DMS53 treated with DMSO at 0.1 percent for 48 hours (cell line): ENCODE measurements at regions not wholly inside any gene's neighbourhood (a gene's known extent, or its start where the extent isn't known, plus 50 kb on each side); places are given as distances from the start of the nearest gene placed in this dataset.
A peak's percentile ranks its signal among the peaks of the same experiment; 100 is the strongest.

Source experiments
- DNase-seq: peaks from one replicate; lab custom pipeline; 2025; ENCODE audit not compliant: unreplicated experiment; lab: John Stamatoyannopoulos, UW

- no peak for DNase-seq
Measured at GRCh38 chr3:31444220-31445142, 88.2 kb upstream of the STT3B start.

- no peak for DNase-seq
Measured at GRCh38 chr3:31445701-31446100, 87.0 kb upstream of the STT3B start.

- DNase-seq = peak; percentile 5
Measured at GRCh38 chr3:31448035-31448881, 84.5 kb upstream of the STT3B start.

- no peak for DNase-seq
Measured at GRCh38 chr3:31448882-31449243, 83.9 kb upstream of the STT3B start.

- DNase-seq = no peak
Measured at GRCh38 chr3:31449318-31449717, 83.4 kb upstream of the STT3B start.

- no peak for DNase-seq
Measured at GRCh38 chr3:31450345-31450744, 82.4 kb upstream of the STT3B start.

- DNase-seq = no peak
Measured at GRCh38 chr3:31452495-31453106, 80.1 kb upstream of the STT3B start.

- DNase-seq = no peak
Measured at GRCh38 chr3:31453430-31453829, 79.3 kb upstream of the STT3B start.

- no peak for DNase-seq
Measured at GRCh38 chr3:31455524-31455923, 77.2 kb upstream of the STT3B start.

GRCh38 chr3:31456373-31456772 is 76.4 kb upstream of the STT3B start:
- no peak for DNase-seq

GRCh38 chr3:31461426-31461825 is 71.3 kb upstream of the STT3B start:
- no peak for DNase-seq

GRCh38 chr3:31462050-31462569 is 70.6 kb upstream of the STT3B start:
- DNase-seq = no peak

GRCh38 chr3:31465999-31466398 is 66.7 kb upstream of the STT3B start:
- DNase-seq = no peak

- DNase-seq = no peak
Measured at GRCh38 chr3:31466866-31467265, 65.9 kb upstream of the STT3B start.

- DNase-seq = no peak
Measured at GRCh38 chr3:31468433-31468832, 64.3 kb upstream of the STT3B start.

- DNase-seq = no peak
Measured at GRCh38 chr3:31469385-31469784, 63.3 kb upstream of the STT3B start.

- no peak for DNase-seq
Measured at GRCh38 chr3:31472479-31473390, 60.0 kb upstream of the STT3B start.

- DNase-seq = no peak
Measured at GRCh38 chr3:31476209-31476608, 56.5 kb upstream of the STT3B start.

- no peak for DNase-seq
Measured at GRCh38 chr3:31479431-31479830, 53.3 kb upstream of the STT3B start.

GRCh38 chr3:31481697-31482096 is 51.0 kb upstream of the STT3B start:
- no peak for DNase-seq
